ENCODE measurements at regions not wholly inside any gene's neighbourhood (a gene's known extent, or its start where the extent isn't known, plus 50 kb on each side); places are given as distances from the start of the nearest gene placed in this dataset.

- H3K36me3 ChIP-seq (replicated peaks in 1 of 2; ENCODE audit: control insufficient read depth in 1 of 2, insufficient read depth in 2 of 2, low read length in 2 of 2), result no peaks in the 10 kb centered on the region
- H3K9me3 Mint-ChIP-seq, result peaks cover 0 to 5% (median 0%) of the 10 kb centered on the region in 7 donors
- H3K27me3 Mint-ChIP-seq (ENCODE audit: low read depth in 3 of 3), result no peaks in the 10 kb centered on the region
- intact Hi-C loops (cut with micrococcal nuclease), result no loop called here
- no peaks in the 10 kb centered on the region for H3K4me1 ChIP-seq (ENCODE audit: control insufficient read depth in 1 of 2, insufficient read depth in 2 of 2, low read length in 2 of 2)
- DNase-seq, result no peak
- H3K27ac ChIP-seq (ENCODE audit: low read depth in 1 of 2, low read length in 2 of 2), result no peak overlapping the region
- no peak overlapping the region for H3K27ac Mint-ChIP-seq
- no peak overlapping the region for H3K4me3 ChIP-seq (replicated peaks in 1 of 3; ENCODE audit: low read depth in 2 of 3, low read length in 3 of 3)
- H3K36me3 Mint-ChIP-seq, result no peaks in the 10 kb centered on the region
- no peak overlapping the region for H2AFZ ChIP-seq (ENCODE audit: insufficient read depth, low read depth, low read length, poor library complexity, severe bottlenecking)
- H3K79me2 ChIP-seq (ENCODE audit: insufficient read depth, low read length), result no peaks in the 10 kb centered on the region
- no peak overlapping the region for H3K4me3 Mint-ChIP-seq
- no peaks in the 10 kb centered on the region for H4K20me1 ChIP-seq (ENCODE audit: insufficient read depth, low read length)
- H3K9ac ChIP-seq (ENCODE audit: insufficient read depth, low read length, poor library complexity, severe bottlenecking), result no peak overlapping the region
- TF ChIP-seq CTCF (IDR thresholded peaks at IDR 0.05), result no peak
- H3K9me3 ChIP-seq (replicated peaks in 1 of 2; ENCODE audit: control insufficient read depth in 1 of 2, insufficient read depth in 1 of 2, low read length in 2 of 2), result no peaks in the 10 kb centered on the region
- no peaks in the 10 kb centered on the region for H3K27me3 ChIP-seq (ENCODE audit: control insufficient read depth in 2 of 2, insufficient read depth in 2 of 2, low read length in 2 of 2)
- no peak overlapping the region for H3K4me2 ChIP-seq (replicated peaks; ENCODE audit: extremely low read depth, low read length, poor library complexity, severe bottlenecking)
- H3K4me1 Mint-ChIP-seq, result no peaks in the 10 kb centered on the region
Measured at GRCh38 chr1:81563632-81564031, 237.1 kb upstream of the ADGRL2 start.

- no peak overlapping the region for H3K4me3 Mint-ChIP-seq
- H3K27ac ChIP-seq (ENCODE audit: low read depth in 1 of 2, low read length in 2 of 2), result no peak overlapping the region
- no peaks in the 10 kb centered on the region for H3K27me3 ChIP-seq (ENCODE audit: control insufficient read depth in 2 of 2, insufficient read depth in 2 of 2, low read length in 2 of 2)
- no CpG with 5 or more reads among the region's 3 CpGs for WGBS (ENCODE audit: insufficient coverage)
- H4K20me1 ChIP-seq (ENCODE audit: insufficient read depth, low read length), result no peaks in the 10 kb centered on the region
- H3K36me3 Mint-ChIP-seq, result no peaks in the 10 kb centered on the region
- H3K4me1 ChIP-seq (ENCODE audit: control insufficient read depth in 1 of 2, insufficient read depth in 2 of 2, low read length in 2 of 2), result no peaks in the 10 kb centered on the region
- no peaks in the 10 kb centered on the region for H3K36me3 ChIP-seq (replicated peaks in 1 of 2; ENCODE audit: control insufficient read depth in 1 of 2, insufficient read depth in 2 of 2, low read length in 2 of 2)
- no peaks in the 10 kb centered on the region for H3K79me2 ChIP-seq (ENCODE audit: insufficient read depth, low read length)
- no peak overlapping the region for H2AFZ ChIP-seq (ENCODE audit: insufficient read depth, low read depth, low read length, poor library complexity, severe bottlenecking)
- no peaks in the 10 kb centered on the region for H3K9me3 ChIP-seq (replicated peaks in 1 of 2; ENCODE audit: control insufficient read depth in 1 of 2, insufficient read depth in 1 of 2, low read length in 2 of 2)
- intact Hi-C loops (cut with micrococcal nuclease), result no loop called here
- no peak overlapping the region for H3K9ac ChIP-seq (ENCODE audit: insufficient read depth, low read length, poor library complexity, severe bottlenecking)
- no peak for DNase-seq
- H3K4me3 ChIP-seq (replicated peaks in 1 of 3; ENCODE audit: low read depth in 2 of 3, low read length in 3 of 3), result no peak overlapping the region
- H3K27me3 Mint-ChIP-seq (ENCODE audit: low read depth in 3 of 3), result no peaks in the 10 kb centered on the region
- peaks cover 0 to 5% (median 0%) of the 10 kb centered on the region in 7 donors for H3K9me3 Mint-ChIP-seq
- H3K4me1 Mint-ChIP-seq, result no peaks in the 10 kb centered on the region
- no peak for TF ChIP-seq CTCF (IDR thresholded peaks at IDR 0.05)
- H3K4me2 ChIP-seq (replicated peaks; ENCODE audit: extremely low read depth, low read length, poor library complexity, severe bottlenecking), result no peak overlapping the region
- H3K27ac Mint-ChIP-seq, result no peak overlapping the region
Measured at GRCh38 chr1:81562934-81563333, 237.8 kb upstream of the ADGRL2 start.
